HCT116 (cell line): ENCODE measurements at regions not wholly inside any gene's neighbourhood (a gene's known extent, or its start where the extent isn't known, plus 50 kb on each side); places are given as distances from the start of the nearest gene placed in this dataset.

Source experiments
- ATAC-seq: fragments of 200-7000 bp; cut with Tn5 transposase; 2 replicates; pipeline ENCODE4 v1.9.1; 2020; ENCODE audit warnings: mild to moderate bottlenecking, moderate library complexity
- BruUV-seq: library from RNA; stranded (reverse); fragments of 400-500 nt; replicated peaks from 2 replicates; lab custom pipeline; 2021; lab: Mats Ljungman, UMichigan
- CTCF ChIA-PET: fragments of 300-600 bp; sonication (Branson Sonifier 250); formaldehyde crosslinking; loops from one replicate; lab custom pipeline; 2021; ENCODE audit warnings: antibody characterized with exemption; lab: Charles Lee
- POLR2A ChIA-PET: fragments of 300-600, 350-600 bp; sonication (Branson Sonifier 250); formaldehyde crosslinking; loops from one replicate; lab custom pipeline; 2021; ENCODE audit warnings: antibody characterized with exemption; lab: Charles Lee
- RAD21 ChIA-PET, 2 experiments: fragments of 300-600 bp; sonication (Branson Sonifier 250); formaldehyde crosslinking; loops; one replicate each; lab custom pipeline; 2023; ENCODE audit warnings: low total read pairs in 2 of 2; ENCODE audit not compliant: uncharacterized antibody in 2 of 2, unreplicated experiment in 2 of 2, low non-redundant PET in 1 of 2; lab: Charles Lee
- DNase-seq: peaks from one replicate; pipeline ENCODE4 v3.0.0-alpha.2; 2010; ENCODE audit warnings: low read depth, low spot score
- H2AFZ ChIP-seq: fragments of 200-600 bp; shearing (Covaris generic), sonication (generic); 2 replicates; pipeline ENCODE4 v1.6.1; 2017; ENCODE audit warnings: low read depth, mixed run types, mixed read lengths, antibody characterized with exemption, low read length; ENCODE audit not compliant: poor library complexity, severe bottlenecking
- H3K27ac ChIP-seq: 2 replicates; pipeline ENCODE4 v1.5.1; 2012; ENCODE audit warnings: low read depth, low read length
- H3K27me3 ChIP-seq: fragments of 200-600 bp; sonication (generic); 2 replicates; pipeline ENCODE4 v1.6.1; 2016; ENCODE audit warnings: mixed run types, low read length, mixed read lengths; ENCODE audit not compliant: insufficient read depth
- H3K36me3 ChIP-seq, 2 experiments: fragments of 200-500 bp in 1 of 2; fragments of 200-600 bp in 1 of 2; sonication (Bioruptor generic) in 1 of 2; sonication (generic) in 1 of 2; 2 replicates each; pipeline versions ENCODE4 v1.5.1 to v1.6.1; 2014 to 2016; ENCODE audit warnings: low read length in 2 of 2, inconsistent platforms in 1 of 2, mixed read lengths in 1 of 2, mixed run types in 1 of 2; ENCODE audit not compliant: insufficient read depth in 2 of 2, control insufficient read depth in 1 of 2
- H3K4me1 ChIP-seq, 2 experiments: fragments of 200-600 bp in 1 of 2; sonication (generic) in 1 of 2; 2 replicates each; pipeline versions ENCODE4 v1.5.1 to v1.6.1; 2012 to 2017; ENCODE audit warnings: low read length in 2 of 2, inconsistent platforms in 1 of 2, mild to moderate bottlenecking in 1 of 2, mixed read lengths in 1 of 2, mixed run types in 1 of 2, moderate library complexity in 1 of 2; ENCODE audit not compliant: insufficient read depth in 2 of 2, control insufficient read depth in 1 of 2
- H3K4me2 ChIP-seq: fragments of 200-600 bp; sonication (generic); 2 replicates; pipeline ENCODE4 v1.6.1; 2017; ENCODE audit warnings: mixed run types, low read length, mixed read lengths
- H3K4me3 ChIP-seq, 2 experiments: fragments of 200-600 bp in 1 of 2; sonication (generic) in 1 of 2; replicated peaks in 1 of 2; 2 replicates each; pipeline ENCODE4 v1.5.1; 2011 to 2016; ENCODE audit warnings: low read length in 2 of 2, control low read depth in 1 of 2, low read depth in 1 of 2, mild to moderate bottlenecking in 1 of 2, mixed read lengths in 1 of 2, mixed run types in 1 of 2
- H3K79me2 ChIP-seq: fragments of 200-600 bp; sonication (generic); 2 replicates; pipeline ENCODE4 v1.6.1; 2017; ENCODE audit warnings: mild to moderate bottlenecking, mixed run types, low read length, moderate library complexity, mixed read lengths; ENCODE audit not compliant: insufficient read depth
- H3K9ac ChIP-seq: fragments of 200-600 bp; sonication (generic); 2 replicates; pipeline ENCODE4 v1.6.1; 2016; ENCODE audit warnings: low read length, mixed read lengths
- H3K9me2 ChIP-seq: fragments of 200-600 bp; sonication (generic), shearing (Covaris generic); 2 replicates; pipeline ENCODE4 v1.6.1; 2017; ENCODE audit warnings: mixed run types, mild to moderate bottlenecking, moderate library complexity; ENCODE audit not compliant: insufficient read depth
- H3K9me3 ChIP-seq, 2 experiments: fragments of 200-500 bp in 1 of 2; fragments of 200-600 bp in 1 of 2; sonication (Bioruptor generic) in 1 of 2; sonication (generic) in 1 of 2; 2 replicates each; pipeline ENCODE4 v1.6.1; 2014 to 2017; ENCODE audit warnings: low read length in 2 of 2, mixed read lengths in 2 of 2, inconsistent platforms in 1 of 2, low read depth in 1 of 2, mild to moderate bottlenecking in 1 of 2, mixed run types in 1 of 2, moderate library complexity in 1 of 2; ENCODE audit not compliant: control insufficient read depth in 1 of 2, insufficient read depth in 1 of 2
- H4K20me1 ChIP-seq: fragments of 200-600 bp; sonication (generic), shearing (Covaris generic); 2 replicates; pipeline ENCODE4 v1.6.1; 2017; ENCODE audit warnings: mixed run types, mild to moderate bottlenecking, moderate library complexity; ENCODE audit not compliant: insufficient read depth
- ATF3 ChIP-seq: IDR thresholded peaks from 2 replicates; pipeline ENCODE4 v1.6.1; 2012
- CBX3 ChIP-seq: IDR thresholded peaks from 2 replicates; pipeline ENCODE4 v1.6.1; 2012; ENCODE audit warnings: low read depth
- CTCF ChIP-seq, 3 experiments: fragments of 200-600 bp in 1 of 3; sonication (generic) in 1 of 3; IDR thresholded peaks in 2 of 3; conservative IDR thresholded peaks in 1 of 3; 2 replicates each; pipeline ENCODE4 v1.5.1; 2012 to 2017; ENCODE audit warnings: low read depth in 2 of 3, low read length in 2 of 3, antibody characterized with exemption in 1 of 3, borderline replicate concordance in 1 of 3, control low read depth in 1 of 3, mild to moderate bottlenecking in 1 of 3, mixed read lengths in 1 of 3, mixed run types in 1 of 3, moderate library complexity in 1 of 3; ENCODE audit not compliant: insufficient read depth in 1 of 3
- ELF1 ChIP-seq: IDR thresholded peaks from 2 replicates; pipeline ENCODE4 v1.6.1; 2012; ENCODE audit warnings: low read depth, borderline replicate concordance
- EZH2 ChIP-seq: fragments of 200-600 bp; sonication (generic); IDR thresholded peaks from 2 replicates; pipeline ENCODE4 v1.6.1; 2017; ENCODE audit warnings: antibody characterized with exemption, mixed run types
- EZH2phosphoT487 ChIP-seq: fragments of 200-600 bp; IDR thresholded peaks from 2 replicates; pipeline ENCODE4 v1.6.1; 2018; ENCODE audit warnings: antibody characterized with exemption, borderline replicate concordance
- FOSL1 ChIP-seq: IDR thresholded peaks from 2 replicates; pipeline ENCODE4 v1.6.1; 2012; ENCODE audit warnings: low read depth
- JUND ChIP-seq: IDR thresholded peaks from 2 replicates; pipeline ENCODE4 v1.6.1; 2012
- POLR2AphosphoS5 ChIP-seq: IDR thresholded peaks from 2 replicates; pipeline ENCODE4 v1.6.1; 2011; ENCODE audit warnings: mild to moderate bottlenecking, low read depth, low read length, moderate library complexity
- SIN3A ChIP-seq: IDR thresholded peaks from 2 replicates; pipeline ENCODE4 v1.6.1; 2012; ENCODE audit warnings: low read depth
- SP1 ChIP-seq: IDR thresholded peaks from 2 replicates; pipeline ENCODE4 v1.6.1; 2012; ENCODE audit warnings: low read depth
- SRF ChIP-seq: IDR thresholded peaks from 2 replicates; pipeline ENCODE4 v1.6.1; 2012; ENCODE audit warnings: low read depth
- TCF7L2 ChIP-seq: IDR thresholded peaks from 2 replicates; pipeline ENCODE4 v1.7.0; 2011; ENCODE audit warnings: borderline replicate concordance, inconsistent platforms; ENCODE audit not compliant: insufficient read depth, insufficient read length; ENCODE audit errors: extremely low read depth
- YY1 ChIP-seq: IDR thresholded peaks from 2 replicates; pipeline ENCODE4 v1.6.1; 2011; ENCODE audit warnings: low read length, low read depth, moderate library complexity, mild to moderate bottlenecking; ENCODE audit not compliant: insufficient replicate concordance; ENCODE audit errors: extremely low read depth
- ZFX ChIP-seq: fragments of 450-650 bp; IDR thresholded peaks from 2 replicates; pipeline ENCODE4 v1.6.1; 2017
- ZNF274 ChIP-seq: fragments of 200-500 bp; sonication (Bioruptor generic); IDR thresholded peaks from 2 replicates; pipeline ENCODE4 v1.6.1; 2014; ENCODE audit warnings: mild to moderate bottlenecking, low read depth, low read length, inconsistent platforms
- intact Hi-C: fragments of 100-400 bp; cut with micrococcal nuclease; formaldehyde crosslinking; loops from 2 replicates; pipeline ENCODE4 v1.10.0; 2022

GRCh38 chr10:60525716-60526585 is 136.3 kb upstream of the ANK3 start:
- CTCF ChIA-PET, result no interaction called here
- Histone ChIP-seq H4K20me1 (no peaks in the 10 kb centered on the region), H3K27ac (no peak overlapping the region), H3K4me2 (no peak overlapping the region)
- TF ChIP-seq ATF3, result no peak
- TF ChIP-seq FOSL1, result no peak
- no peak for TF ChIP-seq SIN3A
- TF ChIP-seq, all 23 proteins: peak for 0
- H3K4me1 ChIP-seq, result no peaks in the 10 kb centered on the region
- no TSS peak for BruUV-seq
- intact Hi-C loops, result no loop called here
- ATAC-seq (no peak), DNase-seq (no peak)
- ChIA-PET RAD21 (no interaction called here), POLR2A (no interaction called here)
- H3K36me3 ChIP-seq, result no peaks in the 10 kb centered on the region
- no peaks in the 10 kb centered on the region for H3K79me2 ChIP-seq
- H3K9ac ChIP-seq, result no peak overlapping the region
- H3K9me3 ChIP-seq, result no peaks in the 10 kb centered on the region
- H2AFZ ChIP-seq, result no peak overlapping the region
- H3K27me3 ChIP-seq, result no peaks in the 10 kb centered on the region
- no peak overlapping the region for H3K4me3 ChIP-seq
- H3K9me2 ChIP-seq, result no peaks in the 10 kb centered on the region

GRCh38 chr10:60524541-60524940 is 134.9 kb upstream of the ANK3 start:
- Histone ChIP-seq H3K79me2 (no peaks in the 10 kb centered on the region), H3K9me2 (no peaks in the 10 kb centered on the region), H3K9ac (no peak overlapping the region), H3K4me3 (no peak overlapping the region), H3K4me2 (no peak overlapping the region), H3K27ac (no peak overlapping the region), H3K9me3 (no peaks in the 10 kb centered on the region), H2AFZ (no peak overlapping the region), H3K36me3 (no peaks in the 10 kb centered on the region), H3K4me1 (no peaks in the 10 kb centered on the region), H3K27me3 (no peaks in the 10 kb centered on the region), H4K20me1 (no peaks in the 10 kb centered on the region)
- no peak for DNase-seq
- intact Hi-C loops, result no loop called here
- ChIA-PET RAD21 (no interaction called here), POLR2A (no interaction called here), CTCF (no interaction called here)
- BruUV-seq, result no TSS peak
- ATAC-seq, result no peak
- no peak for TF ChIP-seq ELF1
- no peak for TF ChIP-seq EZH2phosphoT487
- no peak for TF ChIP-seq JUND
- no peak for TF ChIP-seq CBX3
- no peak for TF ChIP-seq TCF7L2
- no peak for TF ChIP-seq ZNF274
- TF ChIP-seq POLR2AphosphoS5, result no peak
- TF ChIP-seq SIN3A, result no peak
- no peak for TF ChIP-seq SP1
- no peak for TF ChIP-seq ATF3
- TF ChIP-seq EZH2, result no peak
- TF ChIP-seq YY1, result no peak
- no peak for TF ChIP-seq ZFX
- TF ChIP-seq CTCF (IDR thresholded peaks at IDR 0.05 in 2 of 3, conservative IDR thresholded peaks at IDR 0.05 in 1 of 3; ENCODE audit: borderline replicate concordance in 1 of 3, insufficient read depth in 1 of 3, low read depth in 2 of 3, low read length in 2 of 3), result no peak
- no peak for TF ChIP-seq SRF
